ENCODE measurements at regions not wholly inside any gene's neighbourhood (a gene's known extent, or its start where the extent isn't known, plus 50 kb on each side); places are given as distances from the start of the nearest gene placed in this dataset.

- ATAC-seq (no peak), DNase-seq (no peak)
- no peaks in the 10 kb centered on the region for H3K4me1 ChIP-seq
- no peaks in the 10 kb centered on the region for H3K9me3 ChIP-seq
- H3K27ac ChIP-seq = no peak overlapping the region
- intact Hi-C loops (cut with DNase I) = no loop called here
- 73 to 88% methylated on average over 3 of the region's 3 CpGs for WGBS, 2 donors
- no peaks in the 10 kb centered on the region for H3K27me3 ChIP-seq
- H3K36me3 ChIP-seq (replicated peaks in 1 of 2; ENCODE audit: insufficient read depth in 1 of 2, low read depth in 2 of 2) = no peaks in the 10 kb centered on the region
- H3K4me3 ChIP-seq = no peak overlapping the region
- TF ChIP-seq, protein P1, sequence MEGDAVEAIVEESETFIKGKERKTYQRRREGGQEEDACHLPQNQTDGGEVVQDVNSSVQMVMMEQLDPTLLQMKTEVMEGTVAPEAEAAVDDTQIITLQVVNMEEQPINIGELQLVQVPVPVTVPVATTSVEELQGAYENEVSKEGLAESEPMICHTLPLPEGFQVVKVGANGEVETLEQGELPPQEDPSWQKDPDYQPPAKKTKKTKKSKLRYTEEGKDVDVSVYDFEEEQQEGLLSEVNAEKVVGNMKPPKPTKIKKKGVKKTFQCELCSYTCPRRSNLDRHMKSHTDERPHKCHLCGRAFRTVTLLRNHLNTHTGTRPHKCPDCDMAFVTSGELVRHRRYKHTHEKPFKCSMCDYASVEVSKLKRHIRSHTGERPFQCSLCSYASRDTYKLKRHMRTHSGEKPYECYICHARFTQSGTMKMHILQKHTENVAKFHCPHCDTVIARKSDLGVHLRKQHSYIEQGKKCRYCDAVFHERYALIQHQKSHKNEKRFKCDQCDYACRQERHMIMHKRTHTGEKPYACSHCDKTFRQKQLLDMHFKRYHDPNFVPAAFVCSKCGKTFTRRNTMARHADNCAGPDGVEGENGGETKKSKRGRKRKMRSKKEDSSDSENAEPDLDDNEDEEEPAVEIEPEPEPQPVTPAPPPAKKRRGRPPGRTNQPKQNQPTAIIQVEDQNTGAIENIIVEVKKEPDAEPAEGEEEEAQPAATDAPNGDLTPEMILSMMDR (IDR thresholded peaks at IDR 0.05) = no peak
These were observed 123.1 kb upstream of the EEPD1 start for GRCh38 chr7:36029853-36030515.

DNA sequence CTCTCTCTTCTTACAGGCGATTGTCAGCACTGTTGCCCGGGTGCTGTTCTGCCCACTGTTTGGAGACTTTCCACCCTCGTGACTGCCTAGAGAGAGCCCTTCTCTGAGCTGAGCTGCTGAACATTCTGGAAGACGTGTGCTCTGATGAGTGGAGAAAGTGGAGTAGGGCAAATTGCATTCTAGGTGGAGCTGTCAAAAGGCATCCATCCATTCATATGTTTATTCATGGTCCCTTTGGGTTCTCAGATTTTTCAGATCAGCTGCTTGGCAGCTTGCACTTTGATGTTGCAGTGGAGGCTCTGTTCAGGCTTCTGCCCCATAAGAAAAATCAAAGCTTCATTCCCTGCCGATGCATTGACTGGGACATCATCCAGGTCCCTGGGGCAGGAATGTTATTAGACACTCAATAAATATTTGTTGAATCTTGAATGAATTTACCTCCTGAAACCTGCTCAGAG lies 120.7 kb upstream of the EEPD1 start:
- ATAC-seq = no peak
- Histone ChIP-seq H3K4me1 (peaks cover 15% of the 10 kb centered on the region), H3K27ac (no peak overlapping the region), H3K4me3 (no peak overlapping the region), H3K27me3 (no peaks in the 10 kb centered on the region), H3K36me3 (replicated peaks in 1 of 2; ENCODE audit: insufficient read depth in 1 of 2, low read depth in 2 of 2) (no peaks in the 10 kb centered on the region), H3K9me3 (no peaks in the 10 kb centered on the region)
- 52 to 56% methylated on average over 5 of the region's 5 CpGs for WGBS, 2 donors
- no peak for TF ChIP-seq POLR2A (IDR thresholded peaks at IDR 0.05)
- TF ChIP-seq, protein P1 (IDR thresholded peaks at IDR 0.05) = no peak
- intact Hi-C loops (cut with DNase I) = no loop called here
- DNase-seq = no peak

DNA sequence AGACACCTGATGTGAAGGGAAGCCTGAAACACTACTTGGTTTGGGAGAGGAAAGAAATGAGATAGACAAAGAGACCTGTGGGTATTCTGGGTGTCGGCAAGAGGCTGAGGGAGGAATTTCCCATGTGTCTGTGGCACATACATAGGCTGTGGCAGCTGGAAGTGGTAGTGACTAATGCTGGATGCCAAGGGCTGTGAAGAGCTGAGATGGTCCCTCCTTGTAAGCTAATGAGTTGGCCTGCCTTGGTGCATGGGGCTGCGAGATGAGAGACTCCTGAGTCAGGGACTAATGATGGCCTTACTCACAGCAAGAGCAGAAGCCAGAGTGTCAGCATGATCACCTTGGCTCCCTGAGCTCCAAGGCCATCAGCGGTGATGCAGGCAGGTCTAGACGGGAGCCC lies 119.0 kb upstream of the EEPD1 start:
- Histone ChIP-seq H3K4me3 (no peak overlapping the region), H3K9me3 (no peaks in the 10 kb centered on the region), H3K4me1 (peaks cover 28% of the 10 kb centered on the region), H3K27me3 (no peaks in the 10 kb centered on the region), H3K36me3 (replicated peaks in 1 of 2; ENCODE audit: insufficient read depth in 1 of 2, low read depth in 2 of 2) (no peaks in the 10 kb centered on the region), H3K27ac (no peak overlapping the region)
- DNase-seq = no peak
- 78 to 80% methylated on average over 3 to 4 of the region's 4 CpGs for WGBS, 2 donors
- no peak for ATAC-seq
- TF ChIP-seq POLR2A (IDR thresholded peaks at IDR 0.05) = no peak
- TF ChIP-seq, protein P1 (IDR thresholded peaks at IDR 0.05) = no peak
- intact Hi-C loops (cut with DNase I) = no loop called here

DNA sequence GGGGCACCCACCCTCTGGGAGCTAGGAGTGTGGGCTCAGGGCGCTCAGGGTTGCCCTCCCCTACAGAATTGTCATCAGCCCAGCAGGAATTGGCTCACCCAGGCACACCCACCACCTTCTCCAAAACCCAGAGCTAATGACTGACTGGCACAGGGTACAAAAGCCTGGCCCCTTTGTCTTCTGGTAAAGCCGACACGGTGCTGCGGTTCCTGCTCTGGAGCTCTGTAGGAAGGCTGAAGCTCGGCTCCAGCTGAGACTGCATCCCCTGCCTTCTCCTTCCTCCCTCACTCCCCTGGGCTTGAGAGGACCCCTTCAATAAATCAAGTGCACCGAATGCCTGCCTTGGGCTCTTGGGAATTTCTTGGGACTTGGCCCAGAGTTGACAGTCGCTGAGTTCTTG lies 117.9 kb upstream of the EEPD1 start:
- DNase-seq = no peak
- H3K27ac ChIP-seq = no peak overlapping the region
- no peaks in the 10 kb centered on the region for H3K9me3 ChIP-seq
- no peak overlapping the region for H3K4me3 ChIP-seq
- 85 to 90% methylated on average over 3 to 6 of the region's 7 CpGs for WGBS, 2 donors
- intact Hi-C loops (cut with DNase I) = no loop called here
- peaks cover 28% of the 10 kb centered on the region for H3K4me1 ChIP-seq
- H3K36me3 ChIP-seq (replicated peaks in 1 of 2; ENCODE audit: insufficient read depth in 1 of 2, low read depth in 2 of 2) = no peaks in the 10 kb centered on the region
- ATAC-seq = no peak
- H3K27me3 ChIP-seq = no peaks in the 10 kb centered on the region
- TF ChIP-seq, protein P1 (IDR thresholded peaks at IDR 0.05) = no peak
- TF ChIP-seq POLR2A (IDR thresholded peaks at IDR 0.05) = no peak

GRCh38 chr7:36036590-36036989 lies 116.5 kb upstream of the EEPD1 start:
- intact Hi-C loops (cut with DNase I) = no loop called here
- no peak for ATAC-seq

More at GRCh38 chr7:36036590-36036989, 116.5 kb upstream of the EEPD1 start:
- peak overlapping the region; percentile 37 to 95 (median 80) for H3K27ac ChIP-seq
- peaks cover 28% of the 10 kb centered on the region for H3K4me1 ChIP-seq
- H3K9me3 ChIP-seq = no peaks in the 10 kb centered on the region
- no peaks in the 10 kb centered on the region for H3K36me3 ChIP-seq (replicated peaks in 1 of 2; ENCODE audit: insufficient read depth in 1 of 2, low read depth in 2 of 2)
- 78 to 87% methylated on average over 4 of the region's 4 CpGs for WGBS, 2 donors
- H3K4me3 ChIP-seq = no peak overlapping the region
- H3K27me3 ChIP-seq = no peaks in the 10 kb centered on the region
- TF ChIP-seq, protein P1 (IDR thresholded peaks at IDR 0.05) = no peak
- TF ChIP-seq POLR2A (IDR thresholded peaks at IDR 0.05) = no peak
- peak in 2 of 4 donors; percentile 8 to 23 for DNase-seq
